MM.1S (cell line): ENCODE measurements at regions not wholly inside any gene's neighbourhood (a gene's known extent, or its start where the extent isn't known, plus 50 kb on each side); places are given as distances from the start of the nearest gene placed in this dataset.

Experiments
- DNase-seq: peaks from one replicate; pipeline ENCODE4 v3.0.0-alpha.2; 2015
- H2AFZ ChIP-seq: fragments of 300-600 bp; sonication (generic); 2 replicates; pipeline ENCODE4 v1.6.0; 2016; ENCODE audit warnings: antibody characterized with exemption, low read length
- H3F3A ChIP-seq: fragments of 300-600 bp; sonication (generic); 2 replicates; pipeline ENCODE4 v1.6.1; 2016; ENCODE audit warnings: mild to moderate bottlenecking, antibody characterized with exemption, low read length, moderate library complexity, mixed read lengths; ENCODE audit not compliant: insufficient read depth
- H3K27ac ChIP-seq: fragments of 300-600 bp; sonication (generic); 2 replicates; pipeline ENCODE4 v1.5.1; 2016; ENCODE audit warnings: mild to moderate bottlenecking, low read length
- H3K27me3 ChIP-seq: fragments of 300-600 bp; sonication (generic); replicated peaks from 2 replicates; pipeline ENCODE4 v1.6.0; 2016; ENCODE audit warnings: low read length; ENCODE audit not compliant: insufficient read depth
- H3K36me3 ChIP-seq: fragments of 300-600 bp; sonication (generic); replicated peaks from 2 replicates; pipeline ENCODE4 v1.6.1; 2016; ENCODE audit warnings: mild to moderate bottlenecking, low read length, mixed read lengths; ENCODE audit not compliant: insufficient read depth
- H3K4me1 ChIP-seq: fragments of 300-600 bp; sonication (generic); 2 replicates; pipeline ENCODE4 v1.6.1; 2016; ENCODE audit warnings: low read length, mixed read lengths
- H3K4me2 ChIP-seq: fragments of 300-600 bp; sonication (generic); 2 replicates; pipeline ENCODE4 v1.6.0; 2016; ENCODE audit warnings: low read depth, low read length
- H3K4me3 ChIP-seq: fragments of 300-600 bp; sonication (generic); 2 replicates; pipeline ENCODE4 v1.5.1; 2016; ENCODE audit warnings: low read length, mixed read lengths
- H3K79me2 ChIP-seq: fragments of 300-600 bp; sonication (generic); 2 replicates; pipeline ENCODE4 v1.6.1; 2016; ENCODE audit warnings: mixed run types, low read length, mixed read lengths
- H3K9ac ChIP-seq: fragments of 300-600 bp; sonication (generic); 2 replicates; pipeline ENCODE4 v1.6.1; 2016; ENCODE audit warnings: low read length, mixed read lengths
- H3K9me2 ChIP-seq: fragments of 300-600 bp; sonication (generic); replicated peaks from 2 replicates; pipeline ENCODE4 v1.6.1; 2016; ENCODE audit warnings: mild to moderate bottlenecking, low read length, mixed read lengths; ENCODE audit not compliant: insufficient read depth
- H3K9me3 ChIP-seq: fragments of 300-600 bp; sonication (generic); replicated peaks from 2 replicates; pipeline ENCODE4 v1.6.1; 2016; ENCODE audit warnings: mild to moderate bottlenecking, low read length, mixed read lengths; ENCODE audit not compliant: insufficient read depth
- H4K20me1 ChIP-seq: fragments of 300-600 bp; sonication (generic); 2 replicates; pipeline ENCODE4 v1.6.1; 2016; ENCODE audit warnings: mild to moderate bottlenecking, low read length, moderate library complexity, mixed read lengths; ENCODE audit not compliant: insufficient read depth
- EZH2 ChIP-seq: fragments of 300-600 bp; sonication (generic); optimal IDR thresholded peaks from 2 replicates; pipeline ENCODE3; 2017; ENCODE audit warnings: low read depth, mild to moderate bottlenecking, antibody characterized with exemption, low read length, mixed read lengths
- EZH2phosphoT487 ChIP-seq: fragments of 300-600 bp; sonication (generic); IDR thresholded peaks from 2 replicates; pipeline ENCODE4 v1.6.1; 2018; ENCODE audit warnings: antibody characterized with exemption, low read length
- TF ChIP-seq, protein P1 (sequence below): fragments of 300-600 bp; sonication (generic); IDR thresholded peaks from 2 replicates; pipeline ENCODE4 v1.5.1; 2016; ENCODE audit warnings: antibody characterized with exemption, low read length, mixed read lengths

DNA sequence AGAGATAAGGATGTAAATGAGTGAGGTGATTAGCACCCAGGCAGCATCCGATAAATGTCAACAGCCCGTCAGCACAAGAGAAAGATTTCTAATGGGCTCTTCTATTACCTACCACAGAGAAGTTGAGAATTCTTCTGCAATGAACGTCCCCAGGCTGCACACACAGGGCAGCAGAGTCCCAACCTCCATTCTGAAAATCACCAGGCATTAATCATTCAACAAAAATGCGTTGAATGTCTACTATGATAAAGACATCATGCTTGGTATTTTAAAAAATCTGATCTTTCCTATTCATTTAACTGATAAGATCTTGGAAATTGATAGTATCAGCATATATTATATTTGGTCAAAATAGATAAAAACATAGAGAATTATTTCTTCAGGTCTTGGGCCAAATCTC, 59.5 kb upstream of the VGLL2 start:
- H3F3A ChIP-seq: no peaks in the 10 kb centered on the region
- TF ChIP-seq EZH2: no peak
- TF ChIP-seq, protein P1, sequence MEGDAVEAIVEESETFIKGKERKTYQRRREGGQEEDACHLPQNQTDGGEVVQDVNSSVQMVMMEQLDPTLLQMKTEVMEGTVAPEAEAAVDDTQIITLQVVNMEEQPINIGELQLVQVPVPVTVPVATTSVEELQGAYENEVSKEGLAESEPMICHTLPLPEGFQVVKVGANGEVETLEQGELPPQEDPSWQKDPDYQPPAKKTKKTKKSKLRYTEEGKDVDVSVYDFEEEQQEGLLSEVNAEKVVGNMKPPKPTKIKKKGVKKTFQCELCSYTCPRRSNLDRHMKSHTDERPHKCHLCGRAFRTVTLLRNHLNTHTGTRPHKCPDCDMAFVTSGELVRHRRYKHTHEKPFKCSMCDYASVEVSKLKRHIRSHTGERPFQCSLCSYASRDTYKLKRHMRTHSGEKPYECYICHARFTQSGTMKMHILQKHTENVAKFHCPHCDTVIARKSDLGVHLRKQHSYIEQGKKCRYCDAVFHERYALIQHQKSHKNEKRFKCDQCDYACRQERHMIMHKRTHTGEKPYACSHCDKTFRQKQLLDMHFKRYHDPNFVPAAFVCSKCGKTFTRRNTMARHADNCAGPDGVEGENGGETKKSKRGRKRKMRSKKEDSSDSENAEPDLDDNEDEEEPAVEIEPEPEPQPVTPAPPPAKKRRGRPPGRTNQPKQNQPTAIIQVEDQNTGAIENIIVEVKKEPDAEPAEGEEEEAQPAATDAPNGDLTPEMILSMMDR: no peak
- no peaks in the 10 kb centered on the region for H3K9me3 ChIP-seq
- no peaks in the 10 kb centered on the region for H3K27me3 ChIP-seq
- H3K36me3 ChIP-seq: no peaks in the 10 kb centered on the region
- no peak overlapping the region for H3K27ac ChIP-seq
- H4K20me1 ChIP-seq: no peaks in the 10 kb centered on the region
- no peak overlapping the region for H3K9ac ChIP-seq
- H3K79me2 ChIP-seq: no peaks in the 10 kb centered on the region
- H3K4me1 ChIP-seq: no peaks in the 10 kb centered on the region
- no peak overlapping the region for H3K4me3 ChIP-seq
- no peaks in the 10 kb centered on the region for H3K9me2 ChIP-seq
- DNase-seq: no peak
- no peak overlapping the region for H3K4me2 ChIP-seq
- H2AFZ ChIP-seq: no peak overlapping the region

DNA sequence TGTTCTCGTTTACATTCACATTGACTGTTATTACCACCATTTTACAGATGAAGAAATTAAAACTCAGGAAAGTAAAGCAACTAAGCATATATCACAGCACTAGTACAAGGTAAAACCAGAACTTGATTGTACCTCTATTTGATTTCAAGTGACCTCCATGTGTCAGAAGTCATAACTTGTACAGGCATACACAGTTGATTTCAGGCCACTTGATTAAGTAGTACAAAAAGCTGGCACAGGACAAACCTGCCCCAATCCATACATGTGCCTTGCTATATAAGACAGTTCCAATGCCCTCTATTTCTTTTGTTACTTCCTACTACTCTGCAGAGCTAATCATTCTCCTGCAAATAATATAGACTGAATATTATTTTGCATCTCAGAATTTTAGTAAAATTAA, 58.8 kb upstream of the VGLL2 start:
- no peak overlapping the region for H3K4me2 ChIP-seq
- no peak overlapping the region for H3K4me3 ChIP-seq

DNA sequence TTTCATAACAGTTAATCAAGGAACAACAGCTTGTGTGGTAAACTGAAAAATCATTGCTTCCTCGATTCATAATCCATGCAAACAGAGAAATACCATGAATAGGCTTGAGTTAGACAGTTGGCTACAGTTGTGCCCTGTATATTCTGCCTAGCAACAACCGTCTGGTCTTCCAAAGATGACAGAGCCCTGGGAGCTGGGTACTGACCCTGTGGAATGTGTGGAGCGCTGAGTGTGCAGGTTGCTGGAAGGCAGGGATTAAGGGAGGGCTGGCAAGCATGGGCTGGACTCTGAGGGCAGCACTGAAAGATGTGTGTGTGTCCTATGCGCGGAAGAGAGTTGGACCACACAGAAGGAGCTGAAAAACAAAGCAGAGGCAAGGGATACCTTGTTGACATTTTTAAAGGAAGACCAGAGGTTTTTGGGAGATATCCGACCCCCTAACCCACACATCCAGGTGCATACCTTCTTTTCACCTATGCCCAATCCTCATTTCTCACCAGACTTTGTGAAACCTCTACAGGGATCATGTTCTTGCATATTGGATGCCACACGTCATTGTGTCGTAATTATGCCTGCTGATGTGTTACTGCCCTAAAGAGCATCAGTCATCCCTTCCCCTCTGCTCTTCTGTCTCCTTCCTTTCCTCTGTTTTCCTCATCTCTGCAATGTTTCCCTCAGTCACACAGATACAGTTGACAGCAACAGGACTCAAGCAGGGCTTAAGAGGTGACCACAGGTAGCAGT, 58.2 kb upstream of the VGLL2 start:
- Histone ChIP-seq H3K27ac (no peak overlapping the region), H3K9ac (no peak overlapping the region), H3K4me1 (no peaks in the 10 kb centered on the region), H3K27me3 (no peaks in the 10 kb centered on the region), H3K36me3 (no peaks in the 10 kb centered on the region), H3K79me2 (no peaks in the 10 kb centered on the region), H3K9me2 (no peaks in the 10 kb centered on the region), H3K9me3 (no peaks in the 10 kb centered on the region), H3K4me2 (no peak overlapping the region), H3K4me3 (no peak overlapping the region), H4K20me1 (no peaks in the 10 kb centered on the region), H2AFZ (no peak overlapping the region), H3F3A (no peaks in the 10 kb centered on the region)
- TF ChIP-seq EZH2phosphoT487 (no peak), EZH2 (no peak)
- TF ChIP-seq, protein P1: no peak
- DNase-seq: no peak

More for the DNA sequence above, 58.8 kb upstream of the VGLL2 start:
- Histone ChIP-seq H2AFZ (no peak overlapping the region), H3K9ac (no peak overlapping the region), H3F3A (no peaks in the 10 kb centered on the region), H3K79me2 (no peaks in the 10 kb centered on the region), H3K27ac (no peak overlapping the region), H3K9me3 (no peaks in the 10 kb centered on the region), H4K20me1 (no peaks in the 10 kb centered on the region), H3K27me3 (no peaks in the 10 kb centered on the region), H3K36me3 (no peaks in the 10 kb centered on the region), H3K9me2 (no peaks in the 10 kb centered on the region), H3K4me1 (no peaks in the 10 kb centered on the region)
- no peak for DNase-seq
- TF ChIP-seq, protein P1: no peak
- TF ChIP-seq EZH2 (no peak), EZH2phosphoT487 (no peak)
